GM21423 (cell line): ENCODE measurements at regions not wholly inside any gene's neighbourhood (a gene's known extent, or its start where the extent isn't known, plus 50 kb on each side); places are given as distances from the start of the nearest gene placed in this dataset.
A peak's percentile ranks its signal among the peaks of the same experiment; 100 is the strongest.

ENCODE experiments used
- ATAC-seq: cut with Tn5 transposase; IDR thresholded peaks from one replicate; pipeline ENCODE4 v1.9.1; 2021; ENCODE audit warnings: mild to moderate bottlenecking, moderate library complexity; ENCODE audit not compliant: unreplicated experiment

DNA sequence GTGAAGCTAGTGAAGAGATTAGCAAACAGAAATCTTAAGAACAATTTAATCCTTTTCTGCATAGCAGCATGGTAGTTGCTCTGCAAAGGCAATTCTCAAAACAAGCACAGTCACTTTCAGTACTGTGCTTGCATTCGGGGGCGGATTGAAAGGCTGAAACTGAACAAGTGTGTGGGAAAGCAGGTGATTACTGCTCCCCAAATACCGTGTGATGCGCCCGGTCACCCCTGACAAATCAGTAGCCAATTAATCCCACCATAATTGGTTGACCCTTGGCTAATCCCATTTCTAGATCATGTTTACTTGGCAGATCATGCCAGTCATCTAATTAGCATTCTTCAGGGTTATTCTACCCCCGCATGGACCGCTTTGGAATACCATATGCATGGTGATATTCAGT is 76.5 kb upstream of the ADRB1 start:
- ATAC-seq: no peak

DNA sequence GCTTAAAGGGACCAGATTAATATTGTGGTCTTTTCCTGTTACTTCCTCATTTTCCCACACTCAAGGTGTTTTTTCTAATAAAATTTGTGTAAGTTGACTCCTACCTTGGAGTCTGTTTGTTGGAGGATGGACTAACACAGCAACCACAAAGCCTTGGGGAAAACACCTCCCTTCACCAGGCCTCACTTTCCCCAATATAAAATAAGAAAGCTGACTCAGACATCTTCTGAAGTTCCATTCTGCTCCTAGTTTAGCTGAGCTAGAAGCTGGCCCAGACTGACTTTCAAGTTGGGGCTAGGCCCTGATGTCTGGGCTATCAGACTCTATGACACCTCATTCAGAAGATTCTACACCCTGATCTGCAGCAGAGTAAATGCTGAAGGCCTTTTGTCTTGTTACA is 73.0 kb upstream of the ADRB1 start:
- no peak for ATAC-seq

DNA sequence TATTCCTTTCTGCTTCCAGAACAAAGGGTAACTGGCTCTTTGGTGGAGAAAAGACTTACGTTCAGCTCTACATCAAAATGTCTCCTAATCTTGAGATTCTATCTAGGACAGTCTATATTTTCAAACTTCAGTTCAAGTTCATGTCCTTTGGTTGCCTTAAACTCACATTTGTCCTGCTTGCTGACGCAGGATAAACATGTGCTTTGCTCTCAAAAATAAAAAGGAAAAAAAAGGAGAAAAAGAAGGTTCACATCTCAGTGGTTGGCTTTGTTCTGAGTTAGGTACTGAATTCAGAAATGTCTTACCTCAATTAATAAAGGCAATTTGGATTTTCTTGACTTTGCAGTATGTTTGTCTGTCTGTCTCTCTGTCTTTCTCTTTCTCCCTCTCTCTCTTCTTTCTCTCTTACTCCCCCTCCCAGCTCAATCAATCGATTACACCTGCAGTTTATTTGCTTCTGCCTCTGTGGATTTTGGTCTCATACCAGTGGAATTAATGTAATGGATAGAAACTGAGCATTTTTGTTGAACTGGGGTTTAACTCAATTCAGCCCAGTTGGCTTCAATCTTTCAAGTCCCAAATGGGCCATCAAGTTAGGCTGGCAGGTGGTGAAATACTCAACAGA is 72.2 kb upstream of the ADRB1 start:
- ATAC-seq: no peak

DNA sequence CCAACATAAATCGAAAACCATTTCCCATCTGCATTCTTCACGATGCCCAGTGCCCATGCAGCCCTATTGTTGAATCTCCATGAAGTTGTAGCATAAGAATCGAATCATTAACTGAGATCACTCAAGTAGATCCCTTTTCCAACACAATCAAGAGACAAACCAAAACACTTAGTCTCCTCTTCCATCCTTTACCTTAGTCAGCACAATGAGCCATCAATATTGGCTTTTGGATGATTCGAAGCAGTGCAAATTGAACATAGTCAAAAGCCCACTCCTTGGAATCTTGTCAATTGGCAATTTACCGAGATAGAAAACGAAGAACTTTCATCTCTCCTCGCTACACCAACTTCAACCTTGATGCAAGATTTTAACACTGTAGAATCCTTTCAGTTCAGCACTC is 66.5 kb upstream of the ADRB1 start:
- ATAC-seq: no peak

DNA sequence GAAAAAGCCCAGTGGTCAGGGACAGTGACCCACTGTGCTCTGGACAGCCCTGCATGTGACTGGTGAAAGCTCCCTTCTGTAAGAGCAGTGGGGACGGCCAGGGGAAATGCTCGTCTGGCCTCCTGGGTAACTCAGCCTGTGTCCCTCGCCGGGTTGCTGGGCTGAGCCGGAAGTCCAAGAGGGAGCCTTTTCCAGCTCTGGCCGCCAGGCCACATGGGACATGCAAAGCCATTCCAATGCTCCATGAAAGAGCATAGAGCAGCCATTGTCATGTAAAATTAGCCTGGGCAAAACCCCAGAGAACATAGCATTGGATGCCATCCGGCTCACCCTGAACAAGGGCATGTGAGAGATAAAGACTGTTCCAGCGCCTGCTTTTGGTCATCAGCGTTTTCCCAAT is 64.9 kb upstream of the ADRB1 start:
- ATAC-seq: no peak

DNA sequence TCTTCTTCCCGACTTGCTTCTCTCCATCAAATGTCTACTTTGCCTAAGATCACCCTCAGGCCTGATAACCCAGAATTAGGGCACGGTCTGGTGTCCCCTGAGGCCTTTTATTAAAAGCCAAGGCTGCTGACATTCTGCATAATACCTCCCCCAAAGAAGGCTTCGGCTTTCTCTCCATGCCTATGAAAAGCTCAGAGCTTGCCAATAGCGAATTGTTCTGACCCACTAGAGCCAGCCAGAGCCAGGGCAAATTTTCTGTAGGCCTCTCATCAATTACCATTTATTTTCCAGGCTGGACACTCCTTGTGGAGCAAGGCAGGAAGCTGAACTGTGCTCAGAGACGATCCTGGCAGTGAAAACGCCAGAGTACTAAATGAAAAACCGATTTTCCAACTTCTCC is 64.3 kb upstream of the ADRB1 start:
- ATAC-seq: no peak

DNA sequence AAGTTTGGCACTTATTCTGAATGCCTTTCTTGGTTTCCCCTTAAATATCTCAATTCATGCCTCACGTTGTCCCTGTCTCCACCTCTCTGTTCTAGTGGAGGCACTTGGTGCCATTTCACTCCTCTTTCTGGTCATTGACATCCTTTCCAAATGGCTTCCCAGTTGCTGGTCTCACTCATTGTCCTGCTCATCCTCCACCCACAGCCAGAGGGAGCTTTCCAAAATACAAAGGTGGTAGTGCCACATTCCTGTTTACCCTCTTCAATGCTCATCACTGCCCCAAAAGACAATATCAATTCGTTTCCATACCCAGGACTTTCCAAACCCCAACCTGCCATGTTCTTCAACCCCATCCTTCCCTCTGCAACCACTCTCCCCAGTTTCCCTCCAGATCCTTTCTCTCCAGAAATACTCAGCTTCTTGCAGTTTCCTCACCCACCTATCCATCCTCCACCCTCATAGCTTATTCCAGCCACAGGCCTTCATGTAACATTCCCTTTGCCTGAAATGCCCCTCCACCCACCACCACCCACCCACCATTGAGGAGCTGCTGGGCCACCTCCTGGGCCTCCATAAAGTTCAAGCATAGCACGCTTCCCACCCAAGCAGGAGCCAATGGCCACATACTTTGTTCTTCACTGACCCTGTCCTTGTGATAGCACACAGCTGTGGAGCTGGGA is 63.1 kb upstream of the ADRB1 start:
- ATAC-seq: no peak

DNA sequence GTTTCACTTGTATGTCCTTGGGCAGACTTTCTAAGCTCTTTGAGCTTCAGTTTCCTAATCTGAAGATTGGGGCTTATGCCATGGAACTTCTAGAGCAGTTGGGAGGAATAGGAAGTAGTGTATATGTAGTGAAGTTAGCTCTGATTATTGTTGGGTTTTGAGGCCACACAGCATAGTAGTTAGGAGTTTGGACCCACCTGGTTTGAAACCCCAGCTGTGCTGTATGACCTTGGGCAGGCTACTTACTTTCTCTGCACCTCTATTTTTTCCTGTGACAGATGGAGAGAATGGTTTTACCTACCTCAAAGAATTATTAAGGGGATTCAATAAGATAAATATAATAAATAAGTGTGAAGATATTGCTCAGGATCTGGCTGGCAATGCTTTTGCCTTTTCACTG is 61.4 kb upstream of the ADRB1 start:
- peak; percentile 3 for ATAC-seq

DNA sequence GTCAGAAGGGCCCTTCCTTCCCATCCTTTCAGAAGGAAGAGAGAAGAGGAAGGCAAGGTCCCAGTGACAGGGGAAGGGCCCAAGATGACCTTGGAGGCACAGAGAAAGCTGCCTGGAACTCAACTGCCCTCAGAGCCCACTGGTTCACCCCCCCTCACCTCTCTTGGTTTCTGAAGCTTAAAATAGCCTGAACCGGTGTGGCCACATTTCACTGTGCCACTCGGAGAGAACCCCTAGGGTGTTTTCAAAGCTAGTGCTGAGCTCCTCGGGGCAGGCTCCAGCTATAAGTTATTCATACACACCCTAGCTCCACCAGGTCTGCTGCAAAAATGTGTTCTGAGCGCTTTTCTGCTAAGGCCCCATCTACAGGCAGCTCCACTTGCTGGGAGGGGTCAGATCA is 60.9 kb upstream of the ADRB1 start:
- peak; percentile 88 for ATAC-seq

DNA sequence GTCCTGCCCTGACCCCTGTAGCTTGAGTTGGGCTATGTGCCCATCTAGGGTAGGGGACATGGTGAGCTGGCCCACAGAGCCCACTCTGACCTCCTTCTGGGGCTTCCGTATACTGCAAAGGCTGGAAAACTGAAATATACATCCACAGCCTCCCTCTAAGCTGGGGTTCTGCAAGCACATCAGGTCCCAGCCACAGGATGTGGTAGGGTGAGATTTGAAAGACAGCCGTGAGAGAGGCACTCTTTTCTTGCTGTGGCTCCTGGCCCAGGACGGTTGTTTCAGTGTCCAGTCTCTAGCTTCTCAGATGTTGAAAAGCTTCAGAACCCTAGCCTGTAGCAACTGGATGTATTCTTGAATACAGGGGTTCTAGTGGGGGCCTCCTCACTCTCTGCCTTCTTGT is 60.1 kb upstream of the ADRB1 start:
- ATAC-seq: peak; percentile 61

DNA sequence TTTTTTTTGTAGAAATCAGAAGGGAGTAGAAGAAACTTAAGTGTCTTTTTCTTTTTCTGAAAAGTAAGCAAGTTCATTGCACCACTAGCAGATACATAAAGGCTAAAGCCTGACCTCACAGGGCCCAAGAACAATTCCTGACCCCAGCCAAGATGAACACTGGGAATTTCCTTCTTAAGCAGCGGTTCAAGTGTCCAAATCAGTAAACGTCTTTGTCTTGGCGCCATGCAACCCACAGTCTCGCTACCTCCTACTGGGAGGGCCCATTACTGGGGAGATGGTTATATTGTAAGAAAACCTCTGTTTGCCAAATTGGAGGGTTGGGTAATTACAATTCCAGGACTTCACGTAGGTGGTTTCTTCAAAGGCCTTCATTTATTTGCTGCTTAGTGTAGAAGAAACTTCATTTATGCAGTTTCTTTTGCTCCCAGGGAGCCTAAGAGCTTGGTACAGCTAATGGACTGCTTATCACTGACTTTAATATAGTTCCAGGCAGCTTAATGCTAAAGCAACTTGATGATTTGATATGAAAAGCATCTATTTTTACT is 58.3 kb upstream of the ADRB1 start:
- ATAC-seq: no peak

DNA sequence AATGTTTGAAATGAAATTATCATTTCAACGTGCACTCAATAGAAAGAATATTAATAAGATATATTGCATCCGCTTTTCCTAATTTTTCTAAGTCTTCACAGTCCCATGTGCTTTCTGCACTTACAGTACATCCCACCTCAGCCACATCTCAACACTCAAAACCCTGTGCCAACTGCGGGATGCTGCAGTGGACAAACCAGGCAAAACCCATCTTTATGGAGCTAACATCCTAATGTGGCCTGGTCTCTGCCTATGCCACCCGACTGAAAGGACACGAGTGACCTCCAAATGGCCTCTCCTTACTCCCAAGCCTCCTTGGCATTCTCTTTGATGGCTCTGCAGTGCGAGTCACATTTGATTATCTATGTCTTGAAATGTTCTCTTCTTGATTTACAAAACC is 57.4 kb upstream of the ADRB1 start:
- ATAC-seq: no peak

DNA sequence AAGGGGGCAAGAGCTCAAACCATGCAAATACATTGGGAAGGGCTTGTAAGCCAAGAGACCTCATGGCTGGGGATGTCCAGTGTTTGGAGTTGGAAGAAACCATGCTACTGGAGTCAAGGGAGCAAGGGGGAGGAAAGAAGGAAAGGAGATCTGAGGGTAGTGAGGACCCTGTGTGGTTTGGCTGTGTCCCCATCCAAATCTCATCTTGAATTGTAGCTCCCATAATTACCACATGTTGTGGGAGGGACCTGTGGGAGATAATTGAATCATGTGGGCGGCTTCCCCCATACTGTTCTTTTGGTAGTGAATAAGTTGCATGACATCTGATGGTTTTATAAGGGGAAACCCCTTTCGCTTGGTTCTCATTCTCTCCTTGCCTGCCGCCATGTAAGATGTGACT is 56.5 kb upstream of the ADRB1 start:
- no peak for ATAC-seq

DNA sequence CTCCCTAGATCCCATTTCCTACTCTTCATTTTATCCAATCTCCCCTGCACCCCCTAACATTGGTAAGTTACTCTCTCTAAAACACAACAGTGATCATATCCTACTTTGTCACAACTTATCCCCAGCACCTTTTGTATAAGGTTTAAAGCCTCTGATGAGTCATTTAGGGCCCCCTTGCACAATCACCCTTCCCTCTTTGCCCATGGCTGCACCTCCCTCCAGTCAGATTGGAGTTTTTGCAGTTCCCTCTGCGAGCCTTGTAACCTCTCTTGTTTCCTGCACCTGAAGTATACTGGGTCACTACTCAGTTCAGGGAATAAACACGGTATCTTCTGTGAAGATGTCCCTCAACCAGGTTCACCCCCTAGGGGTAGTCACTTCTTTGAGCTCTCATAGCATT is 55.9 kb upstream of the ADRB1 start:
- ATAC-seq: no peak

DNA sequence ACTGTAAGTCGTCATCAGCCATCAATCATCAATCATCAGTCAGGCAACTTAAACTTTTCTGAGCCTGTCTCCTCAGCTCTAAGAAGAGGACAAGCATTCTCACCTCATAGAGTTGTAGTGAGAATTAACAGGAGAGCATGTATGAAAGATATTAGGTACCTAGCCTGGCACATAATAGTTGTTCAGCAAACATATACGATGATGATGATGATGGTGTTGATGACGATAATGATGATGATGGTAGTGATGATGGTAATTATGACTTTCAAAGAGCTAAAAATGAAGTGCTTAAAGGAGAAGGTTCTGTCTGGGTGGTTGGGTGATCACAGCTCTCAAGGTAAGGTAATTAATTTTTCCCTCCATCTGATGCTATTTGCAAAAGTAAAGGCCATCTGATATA is 55.1 kb upstream of the ADRB1 start:
- no peak for ATAC-seq

DNA sequence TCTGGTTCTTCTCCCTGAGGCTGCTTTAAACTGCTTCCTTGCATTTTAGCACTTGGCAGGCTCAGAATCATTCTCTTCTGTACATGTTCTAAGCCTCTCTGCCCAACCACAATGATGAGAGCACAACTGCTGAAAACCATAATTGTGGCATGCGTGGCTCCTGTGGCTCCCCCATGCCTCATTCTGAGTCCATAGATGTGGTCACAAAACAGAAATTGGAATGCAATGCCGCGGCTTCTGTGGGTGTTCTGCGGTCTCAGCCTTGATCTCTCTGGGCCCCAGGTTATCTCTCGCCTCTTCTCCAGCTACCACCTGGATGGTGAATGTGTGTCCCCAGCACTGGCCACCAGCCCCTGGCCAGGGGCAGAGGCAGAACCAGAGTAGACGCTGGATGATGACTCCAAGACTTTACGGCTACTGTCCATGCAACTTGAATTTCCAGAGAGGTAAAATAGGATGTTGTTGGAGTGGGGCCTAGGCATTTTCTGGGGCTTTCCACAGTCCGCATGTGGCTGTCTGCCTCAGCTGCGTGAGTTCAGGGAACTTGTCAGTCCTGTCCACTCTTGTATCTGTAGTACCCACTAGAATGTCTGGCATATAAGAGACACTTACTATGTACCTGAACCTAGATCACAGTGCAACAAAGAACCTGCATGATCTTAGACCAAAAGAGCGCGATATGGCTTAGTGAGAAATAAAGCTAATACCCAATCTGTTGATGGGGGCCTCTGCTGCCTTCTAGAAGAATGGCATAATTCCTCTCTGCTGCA is 52.4 kb upstream of the ADRB1 start:
- no peak for ATAC-seq

DNA sequence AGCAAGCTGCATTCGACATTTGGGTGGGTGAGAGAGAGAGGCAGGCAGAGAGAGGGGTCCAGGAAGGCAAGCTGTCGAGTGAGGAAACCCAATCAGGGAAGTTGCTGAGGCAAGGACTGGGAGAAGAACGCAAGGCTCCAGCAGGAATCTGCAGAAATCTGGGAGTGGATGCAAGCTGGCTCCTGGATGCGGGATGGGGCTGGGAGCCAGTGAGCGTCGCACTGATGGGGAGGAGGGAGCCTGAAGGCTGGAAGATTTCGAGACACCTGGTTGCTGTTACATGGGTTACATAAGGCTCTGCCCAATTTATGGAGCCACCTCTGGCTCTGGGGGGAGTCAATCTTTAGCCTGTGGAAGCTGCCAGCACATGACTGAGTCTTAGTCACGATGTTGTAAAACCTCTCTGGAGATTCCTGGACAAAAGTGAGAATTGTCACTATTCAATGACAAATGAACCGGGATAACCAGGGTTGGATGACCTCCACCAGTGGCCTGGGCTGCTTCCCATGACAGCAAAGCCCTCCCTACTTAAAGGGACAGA is 51.1 kb upstream of the ADRB1 start:
- no peak for ATAC-seq

DNA sequence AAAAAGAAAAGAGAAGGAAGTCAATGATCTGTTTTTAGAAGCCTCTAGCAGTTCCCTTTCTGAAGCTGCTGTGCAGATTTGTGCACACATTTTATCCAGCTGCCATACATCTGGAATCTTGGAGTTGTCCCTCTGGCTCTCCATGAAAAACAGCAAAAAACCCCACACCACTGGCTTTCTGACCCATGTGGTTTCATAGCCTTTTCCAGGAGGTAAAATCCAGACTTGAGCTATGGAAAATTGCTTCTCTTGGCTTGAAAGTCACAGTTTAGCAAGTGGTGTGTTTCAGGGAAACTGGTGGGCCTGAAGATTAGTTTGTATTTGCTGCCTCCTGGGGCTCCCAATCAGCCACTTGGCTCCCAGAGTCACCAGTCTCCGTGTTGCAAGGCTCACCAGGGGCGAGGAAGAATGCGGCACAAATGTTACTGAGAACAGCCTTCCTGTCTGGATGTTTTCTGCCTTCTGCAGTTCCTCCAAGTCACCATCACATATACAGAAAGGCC is 50.1 kb upstream of the ADRB1 start:
- ATAC-seq: no peak
